SU-DHL-6 (cell line): ENCODE measurements at regions not wholly inside any gene's neighbourhood (a gene's known extent, or its start where the extent isn't known, plus 50 kb on each side); places are given as distances from the start of the nearest gene placed in this dataset.

Experiments
- CTCF ChIP-seq: fragments of 200-600 bp; sonication (generic); IDR thresholded peaks from one replicate; pipeline ENCODE4 v1.5.1; 2017; ENCODE audit warnings: antibody characterized with exemption, mild to moderate bottlenecking, low read length, moderate library complexity; ENCODE audit not compliant: insufficient read depth, poor library complexity, severe bottlenecking
- EZH2phosphoT487 ChIP-seq: fragments of 200-600 bp; sonication (generic), shearing (Covaris generic); conservative IDR thresholded peaks from 2 replicates; pipeline ENCODE4 v1.6.1; 2018; ENCODE audit warnings: mild to moderate bottlenecking, antibody characterized with exemption, low read length, moderate library complexity, mixed read lengths

GRCh38 chr18:42292654-42293053 is 337.6 kb downstream of the PIK3C3 start:
- TF ChIP-seq CTCF (no peak), EZH2phosphoT487 (no peak)
